ENCODE measurements at regions not wholly inside any gene's neighbourhood (a gene's known extent, or its start where the extent isn't known, plus 50 kb on each side); places are given as distances from the start of the nearest gene placed in this dataset.

GRCh38 chr9:89787595-89787994 is 182.8 kb downstream of the GADD45G start:
- no peak overlapping the region for H3K4me3 ChIP-seq (ENCODE audit: low read depth, low read length)
- no peak for TF ChIP-seq CTCF (IDR thresholded peaks at IDR 0.05; ENCODE audit: control insufficient read depth, extremely low read depth, insufficient read depth)
- DNase-seq (ENCODE audit: low read depth): no peak

GRCh38 chr9:89788434-89788833 is 183.6 kb downstream of the GADD45G start:
- DNase-seq (ENCODE audit: low read depth): no peak
- no peak overlapping the region for H3K4me3 ChIP-seq (ENCODE audit: low read depth, low read length)
- TF ChIP-seq CTCF (IDR thresholded peaks at IDR 0.05; ENCODE audit: control insufficient read depth, extremely low read depth, insufficient read depth): no peak

GRCh38 chr9:89789922-89790510 is 185.2 kb downstream of the GADD45G start:
- no peak for DNase-seq (ENCODE audit: low read depth)
- TF ChIP-seq CTCF (IDR thresholded peaks at IDR 0.05; ENCODE audit: control insufficient read depth, extremely low read depth, insufficient read depth): no peak
- H3K4me3 ChIP-seq (ENCODE audit: low read depth, low read length): no peak overlapping the region

GRCh38 chr9:89790542-89791109 is 185.8 kb downstream of the GADD45G start:
- TF ChIP-seq CTCF (IDR thresholded peaks at IDR 0.05; ENCODE audit: control insufficient read depth, extremely low read depth, insufficient read depth): no peak
- DNase-seq (ENCODE audit: low read depth): no peak
- no peak overlapping the region for H3K4me3 ChIP-seq (ENCODE audit: low read depth, low read length)

- DNase-seq (ENCODE audit: low read depth): no peak
- TF ChIP-seq CTCF (IDR thresholded peaks at IDR 0.05; ENCODE audit: control insufficient read depth, extremely low read depth, insufficient read depth): no peak
- no peak overlapping the region for H3K4me3 ChIP-seq (ENCODE audit: low read depth, low read length)
Measured at GRCh38 chr9:89791754-89792153, 186.9 kb downstream of the GADD45G start.

GRCh38 chr9:89792189-89793123 is 187.6 kb downstream of the GADD45G start:
- DNase-seq (ENCODE audit: low read depth): no peak
- no peak for TF ChIP-seq CTCF (IDR thresholded peaks at IDR 0.05; ENCODE audit: control insufficient read depth, extremely low read depth, insufficient read depth)
- H3K4me3 ChIP-seq (ENCODE audit: low read depth, low read length): no peak overlapping the region
